SK-N-SH treated with all-trans-retinoic acid at 6 μM for 48 hours (cell line): ENCODE measurements at regions not wholly inside any gene's neighbourhood (a gene's known extent, or its start where the extent isn't known, plus 50 kb on each side); places are given as distances from the start of the nearest gene placed in this dataset.

Experiments
- TCF4 ChIP-seq: fragments of 250-450 bp; sonication (Bioruptor Pico); IDR thresholded peaks from 2 replicates; pipeline ENCODE4 v1.8.0; 2021; ENCODE audit warnings: mild to moderate bottlenecking, moderate library complexity, borderline replicate concordance
- ZFP30 ChIP-seq: fragments of 450-650 bp; formaldehyde crosslinking; IDR thresholded peaks from 2 replicates; pipeline ENCODE4 v1.5.0; 2022; ENCODE audit warnings: mild to moderate bottlenecking, moderate library complexity
- TF ChIP-seq, protein P1 (sequence below): fragments of 250-450 bp; sonication (Bioruptor Pico); IDR thresholded peaks from 2 replicates; pipeline ENCODE4 v1.8.0; 2021; ENCODE audit warnings: low read depth, mild to moderate bottlenecking, moderate library complexity, borderline replicate concordance

DNA sequence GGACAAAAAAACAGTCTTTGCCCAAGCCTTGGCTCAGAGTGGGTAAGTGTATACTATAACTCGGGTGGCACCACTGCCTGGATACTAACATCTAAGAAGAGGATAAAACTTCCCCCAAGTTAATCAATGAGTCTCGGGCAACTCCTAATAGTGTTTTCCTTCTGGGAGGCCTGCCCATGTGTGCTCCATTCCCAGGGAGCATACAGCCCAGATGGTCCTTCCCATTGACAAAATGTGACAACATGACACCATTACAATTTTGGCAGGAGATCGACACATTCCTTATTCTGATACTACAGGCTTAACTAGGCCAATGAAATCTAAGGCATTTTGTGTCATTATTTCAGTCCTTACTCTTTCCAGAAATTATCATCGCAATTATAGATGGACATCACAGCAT is 52.7 kb upstream of the CRIM1 start:
- no peak for TF ChIP-seq ZFP30 (CRISPR knock-in tag)
- TF ChIP-seq, protein P1, sequence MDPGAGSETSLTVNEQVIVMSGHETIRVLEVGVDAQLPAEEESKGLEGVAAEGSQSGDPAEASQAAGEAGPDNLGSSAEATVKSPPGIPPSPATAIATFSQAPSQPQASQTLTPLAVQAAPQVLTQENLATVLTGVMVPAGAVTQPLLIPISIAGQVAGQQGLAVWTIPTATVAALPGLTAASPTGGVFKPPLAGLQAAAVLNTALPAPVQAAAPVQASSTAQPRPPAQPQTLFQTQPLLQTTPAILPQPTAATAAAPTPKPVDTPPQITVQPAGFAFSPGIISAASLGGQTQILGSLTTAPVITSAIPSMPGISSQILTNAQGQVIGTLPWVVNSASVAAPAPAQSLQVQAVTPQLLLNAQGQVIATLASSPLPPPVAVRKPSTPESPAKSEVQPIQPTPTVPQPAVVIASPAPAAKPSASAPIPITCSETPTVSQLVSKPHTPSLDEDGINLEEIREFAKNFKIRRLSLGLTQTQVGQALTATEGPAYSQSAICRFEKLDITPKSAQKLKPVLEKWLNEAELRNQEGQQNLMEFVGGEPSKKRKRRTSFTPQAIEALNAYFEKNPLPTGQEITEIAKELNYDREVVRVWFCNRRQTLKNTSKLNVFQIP (CRISPR knock-in tag) = no peak
- TF ChIP-seq TCF4 (CRISPR knock-in tag) = no peak
